ENCODE measurements at regions not wholly inside any gene's neighbourhood (a gene's known extent, or its start where the extent isn't known, plus 50 kb on each side); places are given as distances from the start of the nearest gene placed in this dataset.

- no peaks in the 10 kb centered on the region for H3K4me1 ChIP-seq (ENCODE audit: control insufficient read depth in 1 of 2, insufficient read depth in 1 of 2, low read depth in 1 of 2, low read length in 1 of 2)
- no peak overlapping the region for H3K4me3 ChIP-seq (ENCODE audit: low read depth in 1 of 2, low read length in 1 of 2)
- H3K27ac ChIP-seq, result no peak overlapping the region
- H3K36me3 ChIP-seq, result no peaks in the 10 kb centered on the region
- no peaks in the 10 kb centered on the region for H3K27me3 ChIP-seq
- H3K9me3 ChIP-seq, result no peaks in the 10 kb centered on the region
- no peak for TF ChIP-seq CTCF (IDR thresholded peaks at IDR 0.05)
Observed at GRCh38 chr19:31497709-31498108, 148.5 kb upstream of the TSHZ3 start.

GRCh38 chr19:31498781-31499180 is 149.5 kb upstream of the TSHZ3 start:
- Histone ChIP-seq H3K27ac (no peak overlapping the region), H3K27me3 (no peaks in the 10 kb centered on the region), H3K4me3 (ENCODE audit: low read depth in 1 of 2, low read length in 1 of 2) (no peak overlapping the region), H3K36me3 (no peaks in the 10 kb centered on the region), H3K9me3 (no peaks in the 10 kb centered on the region), H3K4me1 (ENCODE audit: control insufficient read depth in 1 of 2, insufficient read depth in 1 of 2, low read depth in 1 of 2, low read length in 1 of 2) (no peaks in the 10 kb centered on the region)
- no peak for TF ChIP-seq CTCF (IDR thresholded peaks at IDR 0.05)

- H3K36me3 ChIP-seq, result no peaks in the 10 kb centered on the region
- no peak for TF ChIP-seq CTCF (IDR thresholded peaks at IDR 0.05)
Observed at GRCh38 chr19:31499281-31500196, 150.3 kb upstream of the TSHZ3 start.

GRCh38 chr19:31500197-31500830 is 151.1 kb upstream of the TSHZ3 start:
- no peak for TF ChIP-seq CTCF (IDR thresholded peaks at IDR 0.05)
- Histone ChIP-seq H3K27ac (no peak overlapping the region), H3K4me3 (ENCODE audit: low read depth in 1 of 2, low read length in 1 of 2) (no peak overlapping the region), H3K27me3 (no peaks in the 10 kb centered on the region), H3K4me1 (ENCODE audit: control insufficient read depth in 1 of 2, insufficient read depth in 1 of 2, low read depth in 1 of 2, low read length in 1 of 2) (no peaks in the 10 kb centered on the region), H3K9me3 (no peaks in the 10 kb centered on the region), H3K36me3 (no peaks in the 10 kb centered on the region)

More at GRCh38 chr19:31499281-31500196, 150.3 kb upstream of the TSHZ3 start:
- Histone ChIP-seq H3K27ac (no peak overlapping the region), H3K27me3 (no peaks in the 10 kb centered on the region), H3K4me1 (ENCODE audit: control insufficient read depth in 1 of 2, insufficient read depth in 1 of 2, low read depth in 1 of 2, low read length in 1 of 2) (no peaks in the 10 kb centered on the region), H3K4me3 (ENCODE audit: low read depth in 1 of 2, low read length in 1 of 2) (no peak overlapping the region), H3K9me3 (no peaks in the 10 kb centered on the region)

- Histone ChIP-seq H3K4me3 (ENCODE audit: low read depth in 1 of 2, low read length in 1 of 2) (no peak overlapping the region), H3K27me3 (no peaks in the 10 kb centered on the region), H3K36me3 (no peaks in the 10 kb centered on the region), H3K9me3 (no peaks in the 10 kb centered on the region), H3K27ac (no peak overlapping the region), H3K4me1 (ENCODE audit: control insufficient read depth in 1 of 2, insufficient read depth in 1 of 2, low read depth in 1 of 2, low read length in 1 of 2) (no peaks in the 10 kb centered on the region)
- no peak for TF ChIP-seq CTCF (IDR thresholded peaks at IDR 0.05)
Observed at GRCh38 chr19:31500946-31501345, 151.7 kb upstream of the TSHZ3 start.
